ENCODE measurements at regions not wholly inside any gene's neighbourhood (a gene's known extent, or its start where the extent isn't known, plus 50 kb on each side); places are given as distances from the start of the nearest gene placed in this dataset.

DNA sequence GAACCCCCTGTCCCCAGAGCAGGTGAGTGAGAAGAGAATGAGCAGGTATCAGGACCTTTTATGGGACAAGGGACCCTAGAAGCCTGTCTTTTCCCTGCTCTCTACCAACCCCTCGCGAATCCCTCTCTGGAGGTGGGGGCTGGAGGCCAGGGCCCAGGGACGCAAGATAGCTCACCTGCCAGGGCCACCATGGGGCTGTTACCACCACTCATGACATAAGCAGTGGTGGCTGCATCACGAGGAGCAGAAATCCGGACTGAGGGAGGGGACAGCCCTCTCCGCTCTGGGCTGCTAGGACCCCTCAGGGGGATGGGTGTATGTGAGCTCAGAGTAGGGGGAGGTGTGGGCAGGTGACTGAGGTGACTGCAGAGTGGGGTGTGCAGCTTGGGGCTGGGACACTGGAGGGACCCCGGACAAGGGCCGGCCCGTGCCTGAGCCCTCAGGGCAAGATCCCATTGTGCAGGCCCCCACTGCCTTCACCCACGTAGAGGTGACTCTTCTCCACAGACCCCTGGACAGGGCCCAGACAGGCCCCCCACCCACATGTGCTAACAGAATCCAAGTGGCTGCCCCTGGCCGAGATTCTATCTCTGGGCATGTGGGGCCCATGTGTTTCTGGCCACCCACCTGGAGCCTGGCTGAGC, 190.6 kb downstream of the TBC1D2B start:
- TF ChIP-seq, protein P1, sequence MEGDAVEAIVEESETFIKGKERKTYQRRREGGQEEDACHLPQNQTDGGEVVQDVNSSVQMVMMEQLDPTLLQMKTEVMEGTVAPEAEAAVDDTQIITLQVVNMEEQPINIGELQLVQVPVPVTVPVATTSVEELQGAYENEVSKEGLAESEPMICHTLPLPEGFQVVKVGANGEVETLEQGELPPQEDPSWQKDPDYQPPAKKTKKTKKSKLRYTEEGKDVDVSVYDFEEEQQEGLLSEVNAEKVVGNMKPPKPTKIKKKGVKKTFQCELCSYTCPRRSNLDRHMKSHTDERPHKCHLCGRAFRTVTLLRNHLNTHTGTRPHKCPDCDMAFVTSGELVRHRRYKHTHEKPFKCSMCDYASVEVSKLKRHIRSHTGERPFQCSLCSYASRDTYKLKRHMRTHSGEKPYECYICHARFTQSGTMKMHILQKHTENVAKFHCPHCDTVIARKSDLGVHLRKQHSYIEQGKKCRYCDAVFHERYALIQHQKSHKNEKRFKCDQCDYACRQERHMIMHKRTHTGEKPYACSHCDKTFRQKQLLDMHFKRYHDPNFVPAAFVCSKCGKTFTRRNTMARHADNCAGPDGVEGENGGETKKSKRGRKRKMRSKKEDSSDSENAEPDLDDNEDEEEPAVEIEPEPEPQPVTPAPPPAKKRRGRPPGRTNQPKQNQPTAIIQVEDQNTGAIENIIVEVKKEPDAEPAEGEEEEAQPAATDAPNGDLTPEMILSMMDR (IDR thresholded peaks at IDR 0.05), result no peak
- no peak for TF ChIP-seq POLR2AphosphoS5 (IDR thresholded peaks at IDR 0.05; ENCODE audit: low read depth, low read length)
- no peak for TF ChIP-seq TCF7L2 (IDR thresholded peaks at IDR 0.05; ENCODE audit: low read depth, low read length)

All from Panc1 (cell line).